ENCODE measurements at regions not wholly inside any gene's neighbourhood (a gene's known extent, or its start where the extent isn't known, plus 50 kb on each side); places are given as distances from the start of the nearest gene placed in this dataset.

DNA sequence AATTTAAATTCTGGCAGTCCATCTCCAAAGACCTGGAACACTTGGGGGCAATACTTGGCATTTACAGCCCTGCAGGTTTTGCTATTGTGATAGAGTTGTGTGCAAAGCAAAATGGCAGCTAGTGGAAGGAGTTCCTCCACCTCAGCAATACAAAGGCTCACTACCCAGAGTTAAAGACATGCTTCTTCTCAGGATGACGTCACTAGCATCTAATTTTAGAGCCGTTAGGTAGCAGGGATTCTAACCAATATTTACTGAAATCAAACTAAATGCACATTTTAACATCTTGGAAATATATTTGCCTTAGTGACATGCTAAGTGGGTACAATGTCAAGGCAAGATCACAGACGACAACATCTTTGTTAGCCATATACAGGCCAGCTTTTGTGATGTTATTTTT, 261.6 kb downstream of the MAN2A1 start:
- TF ChIP-seq, protein P1, sequence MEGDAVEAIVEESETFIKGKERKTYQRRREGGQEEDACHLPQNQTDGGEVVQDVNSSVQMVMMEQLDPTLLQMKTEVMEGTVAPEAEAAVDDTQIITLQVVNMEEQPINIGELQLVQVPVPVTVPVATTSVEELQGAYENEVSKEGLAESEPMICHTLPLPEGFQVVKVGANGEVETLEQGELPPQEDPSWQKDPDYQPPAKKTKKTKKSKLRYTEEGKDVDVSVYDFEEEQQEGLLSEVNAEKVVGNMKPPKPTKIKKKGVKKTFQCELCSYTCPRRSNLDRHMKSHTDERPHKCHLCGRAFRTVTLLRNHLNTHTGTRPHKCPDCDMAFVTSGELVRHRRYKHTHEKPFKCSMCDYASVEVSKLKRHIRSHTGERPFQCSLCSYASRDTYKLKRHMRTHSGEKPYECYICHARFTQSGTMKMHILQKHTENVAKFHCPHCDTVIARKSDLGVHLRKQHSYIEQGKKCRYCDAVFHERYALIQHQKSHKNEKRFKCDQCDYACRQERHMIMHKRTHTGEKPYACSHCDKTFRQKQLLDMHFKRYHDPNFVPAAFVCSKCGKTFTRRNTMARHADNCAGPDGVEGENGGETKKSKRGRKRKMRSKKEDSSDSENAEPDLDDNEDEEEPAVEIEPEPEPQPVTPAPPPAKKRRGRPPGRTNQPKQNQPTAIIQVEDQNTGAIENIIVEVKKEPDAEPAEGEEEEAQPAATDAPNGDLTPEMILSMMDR (IDR thresholded peaks at IDR 0.05; ENCODE audit: insufficient read depth, low read length), result no peak
- TF ChIP-seq POLR2AphosphoS5 (IDR thresholded peaks at IDR 0.05; ENCODE audit: low read depth), result no peak
